Neural progenitor cell (in vitro differentiated cells): ENCODE measurements at regions not wholly inside any gene's neighbourhood (a gene's known extent, or its start where the extent isn't known, plus 50 kb on each side); places are given as distances from the start of the nearest gene placed in this dataset.

ENCODE experiments used
- CTCF ChIP-seq: fragments of 200-600 bp; sonication (generic); IDR thresholded peaks from 2 replicates; pipeline ENCODE4 v1.5.1; 2017; ENCODE audit warnings: antibody characterized with exemption, mild to moderate bottlenecking
- EZH2 ChIP-seq: fragments of 200-600 bp; sonication (generic); IDR thresholded peaks from 2 replicates; pipeline ENCODE4 v1.6.1; 2017; ENCODE audit warnings: antibody characterized with exemption, mild to moderate bottlenecking, moderate library complexity
- EZH2phosphoT487 ChIP-seq: fragments of 200-600 bp; sonication (generic); IDR thresholded peaks from 2 replicates; pipeline ENCODE4 v1.6.1; 2017; ENCODE audit warnings: antibody characterized with exemption

GRCh38 chr16:64158941-64159588 is 962.8 kb downstream of the CDH11 start:
- TF ChIP-seq CTCF, result no peak
- TF ChIP-seq EZH2, result no peak
- TF ChIP-seq EZH2phosphoT487, result no peak
